HEK293 (cell line): ENCODE measurements at regions not wholly inside any gene's neighbourhood (a gene's known extent, or its start where the extent isn't known, plus 50 kb on each side); places are given as distances from the start of the nearest gene placed in this dataset.

ENCODE experiments used
- GLIS2 ChIP-seq: fragments of 450-650 bp; formaldehyde crosslinking; IDR thresholded peaks from 2 replicates; pipeline ENCODE4 v1.5.1; 2016; ENCODE audit warnings: missing biosample characterization, missing genetic modification characterization
- KLF7 ChIP-seq: fragments of 450-650 bp; formaldehyde crosslinking; IDR thresholded peaks from 2 replicates; pipeline ENCODE4 v1.5.1; 2016; ENCODE audit warnings: missing biosample characterization, missing genetic modification characterization, borderline replicate concordance
- MYNN ChIP-seq: fragments of 450-650 bp; formaldehyde crosslinking; IDR thresholded peaks from 2 replicates; pipeline ENCODE4 v1.5.1; 2016; ENCODE audit warnings: missing biosample characterization, missing genetic modification characterization, borderline replicate concordance
- SETDB1 ChIP-seq: IDR thresholded peaks from one replicate; pipeline ENCODE4 v1.6.1; 2017; ENCODE audit warnings: mild to moderate bottlenecking, low read length, moderate library complexity, mixed read lengths; ENCODE audit not compliant: insufficient read length
- TRIM28 ChIP-seq: IDR thresholded peaks from 2 replicates; pipeline ENCODE4 v1.6.1; 2011; ENCODE audit warnings: low read length, control low read depth, borderline replicate concordance
- ZBTB7A ChIP-seq: fragments of 450-650 bp; formaldehyde crosslinking; IDR thresholded peaks from 2 replicates; pipeline ENCODE4 v1.5.1; 2016; ENCODE audit warnings: low read depth, missing biosample characterization, missing genetic modification characterization
- ZNF175 ChIP-seq: fragments of 450-650 bp; formaldehyde crosslinking; IDR thresholded peaks from 2 replicates; pipeline ENCODE4 v1.5.1; 2016; ENCODE audit warnings: missing biosample characterization, missing genetic modification characterization
- ZNF184 ChIP-seq: fragments of 450-650 bp; IDR thresholded peaks from 2 replicates; pipeline ENCODE4 v1.5.1; 2018; ENCODE audit warnings: missing biosample characterization, mild to moderate bottlenecking, missing genetic modification characterization
- ZNF658 ChIP-seq: fragments of 450-650 bp; formaldehyde crosslinking; IDR thresholded peaks from 2 replicates; pipeline ENCODE4; 2016; ENCODE audit warnings: missing biosample characterization, missing genetic modification characterization
- TF ChIP-seq, protein P1 (sequence below): fragments of 450-650 bp; formaldehyde crosslinking; IDR thresholded peaks from 2 replicates; pipeline ENCODE4 v1.5.1; 2016; ENCODE audit warnings: missing biosample characterization, missing genetic modification characterization

GRCh38 chr5:167460449-167461020 is 830.9 kb upstream of the WWC1 start:
- TF ChIP-seq, protein P1, sequence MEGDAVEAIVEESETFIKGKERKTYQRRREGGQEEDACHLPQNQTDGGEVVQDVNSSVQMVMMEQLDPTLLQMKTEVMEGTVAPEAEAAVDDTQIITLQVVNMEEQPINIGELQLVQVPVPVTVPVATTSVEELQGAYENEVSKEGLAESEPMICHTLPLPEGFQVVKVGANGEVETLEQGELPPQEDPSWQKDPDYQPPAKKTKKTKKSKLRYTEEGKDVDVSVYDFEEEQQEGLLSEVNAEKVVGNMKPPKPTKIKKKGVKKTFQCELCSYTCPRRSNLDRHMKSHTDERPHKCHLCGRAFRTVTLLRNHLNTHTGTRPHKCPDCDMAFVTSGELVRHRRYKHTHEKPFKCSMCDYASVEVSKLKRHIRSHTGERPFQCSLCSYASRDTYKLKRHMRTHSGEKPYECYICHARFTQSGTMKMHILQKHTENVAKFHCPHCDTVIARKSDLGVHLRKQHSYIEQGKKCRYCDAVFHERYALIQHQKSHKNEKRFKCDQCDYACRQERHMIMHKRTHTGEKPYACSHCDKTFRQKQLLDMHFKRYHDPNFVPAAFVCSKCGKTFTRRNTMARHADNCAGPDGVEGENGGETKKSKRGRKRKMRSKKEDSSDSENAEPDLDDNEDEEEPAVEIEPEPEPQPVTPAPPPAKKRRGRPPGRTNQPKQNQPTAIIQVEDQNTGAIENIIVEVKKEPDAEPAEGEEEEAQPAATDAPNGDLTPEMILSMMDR: no peak
- TF ChIP-seq ZNF658 (tag by site-specific recombination) (no peak), ZBTB7A (tag by site-specific recombination) (no peak), KLF7 (tag by site-specific recombination) (no peak), ZNF175 (tag by site-specific recombination) (no peak), TRIM28 (no peak), ZNF184 (tag by site-specific recombination) (no peak), GLIS2 (no peak), SETDB1 (no peak), MYNN (tag by site-specific recombination) (no peak)
